H7 (cell line): ENCODE measurements at regions not wholly inside any gene's neighbourhood (a gene's known extent, or its start where the extent isn't known, plus 50 kb on each side); places are given as distances from the start of the nearest gene placed in this dataset.
"Not testable (repeated sequence)": the region's sequence is repeated elsewhere in the genome, so short reads cannot be mapped to it uniquely, and the experiment has no call there.

Experiments used
- DNase-seq: peaks from one replicate; pipeline ENCODE4 v3.0.0; 2012
- H3K27me3 ChIP-seq: 2 replicates; pipeline ENCODE4 v1.6.0; 2011; ENCODE audit warnings: mild to moderate bottlenecking, low read length; ENCODE audit not compliant: control insufficient read depth, insufficient read depth
- H3K36me3 ChIP-seq: replicated peaks from 2 replicates; pipeline ENCODE4 v1.5.1; 2011; ENCODE audit warnings: low read length; ENCODE audit not compliant: control insufficient read depth, insufficient read depth
- H3K4me3 ChIP-seq: 2 replicates; pipeline ENCODE4 v1.5.1; 2011; ENCODE audit warnings: low read depth, mild to moderate bottlenecking, control low read depth, low read length, moderate library complexity; ENCODE audit not compliant: insufficient read depth

DNA sequence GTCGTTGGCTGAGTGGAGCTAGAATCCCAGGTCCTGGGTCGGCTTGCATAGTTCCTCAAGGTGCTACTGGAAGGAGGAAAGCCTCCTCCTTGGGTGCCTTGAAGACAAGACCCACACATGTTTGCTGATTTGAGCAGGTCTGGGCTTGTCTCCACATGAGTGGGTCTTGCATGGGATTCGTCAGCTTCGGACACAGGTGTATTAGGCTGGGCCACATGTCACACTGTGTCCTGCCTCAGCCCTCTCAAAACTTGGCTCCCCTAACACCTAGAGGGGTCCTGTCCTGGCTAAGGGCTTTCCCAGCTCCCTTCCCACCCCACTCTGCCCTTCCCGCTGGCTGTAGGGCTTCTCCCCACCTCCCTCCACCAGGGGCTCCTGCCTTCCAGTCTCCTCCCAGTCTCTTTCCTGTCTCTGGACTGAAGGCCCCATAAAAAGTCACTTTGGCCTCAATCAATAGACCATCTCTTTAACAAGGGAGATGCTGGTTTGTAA is 73.0 kb upstream of the ADPGK start:
- no peak for DNase-seq

DNA sequence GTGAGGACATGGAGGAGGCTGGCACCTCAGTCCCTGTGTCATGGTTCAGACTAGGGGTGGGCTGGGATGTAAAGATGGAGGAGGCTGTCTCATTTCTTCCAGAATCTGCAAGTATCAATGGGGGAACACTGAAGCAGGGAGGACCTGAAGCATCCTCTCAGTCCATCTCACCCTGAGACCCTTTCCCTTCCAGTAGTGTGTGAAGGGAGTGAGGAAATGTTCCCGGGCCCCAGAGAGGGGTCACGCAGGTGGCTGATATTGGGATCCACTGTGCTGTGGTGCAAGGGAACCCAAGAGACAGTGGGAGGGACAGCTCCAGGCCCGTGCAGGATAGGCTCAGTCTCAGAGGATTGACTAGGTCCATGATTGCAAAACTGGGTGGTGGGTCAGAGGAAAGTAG is 72.2 kb upstream of the ADPGK start:
- no peaks in the 10 kb centered on the region for H3K36me3 ChIP-seq
- no peaks in the 10 kb centered on the region for H3K27me3 ChIP-seq
- no peak overlapping the region for H3K4me3 ChIP-seq
- DNase-seq, result no peak

More for the DNA sequence above, 73.0 kb upstream of the ADPGK start:
- Histone ChIP-seq H3K36me3 (no peaks in the 10 kb centered on the region), H3K27me3 (no peaks in the 10 kb centered on the region), H3K4me3 (no peak overlapping the region)

DNA sequence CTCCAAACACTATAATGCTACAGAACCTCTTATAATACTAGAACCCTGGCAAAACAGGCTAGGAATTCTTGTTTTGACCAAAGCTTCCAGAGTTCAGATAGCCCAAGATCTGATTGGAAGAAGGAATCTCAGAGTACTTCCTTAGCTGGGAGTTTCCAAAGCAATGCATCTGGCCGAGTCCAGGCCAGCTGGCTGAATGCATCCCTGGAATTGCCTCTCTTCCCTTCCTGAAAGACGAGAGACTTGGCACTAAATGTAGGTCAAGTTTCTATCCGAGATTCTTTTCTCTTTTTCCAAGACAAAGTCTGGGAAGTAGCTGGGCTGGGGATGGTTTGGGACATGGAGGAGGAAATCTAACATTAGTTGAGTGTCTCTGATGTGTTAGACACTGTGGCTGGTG is 68.7 kb upstream of the ADPGK start:
- Histone ChIP-seq H3K27me3 (no peaks in the 10 kb centered on the region), H3K4me3 (no peak overlapping the region), H3K36me3 (no peaks in the 10 kb centered on the region)
- no peak for DNase-seq

DNA sequence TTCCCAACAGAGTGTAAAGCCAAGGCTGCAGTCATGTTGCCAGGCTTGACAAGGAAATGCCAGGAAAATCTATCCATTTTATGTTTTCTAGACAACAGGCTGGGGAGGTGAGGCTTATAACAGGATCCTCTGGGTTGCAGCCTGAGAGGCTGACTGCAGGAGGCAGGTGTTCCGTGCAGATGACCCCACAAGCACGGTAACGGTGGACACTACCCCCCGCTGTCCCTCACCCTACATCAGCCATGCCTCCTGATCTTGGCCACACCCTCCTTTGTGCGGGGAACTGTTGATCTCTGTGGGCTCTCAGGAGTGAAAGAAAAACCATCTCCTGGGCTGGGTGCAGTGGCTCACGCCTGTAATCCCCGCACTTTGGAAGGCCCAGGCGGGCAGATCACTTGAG is 68.0 kb upstream of the ADPGK start:
- no peaks in the 10 kb centered on the region for H3K27me3 ChIP-seq
- H3K4me3 ChIP-seq, result no peak overlapping the region
- DNase-seq, result no peak
- H3K36me3 ChIP-seq, result no peaks in the 10 kb centered on the region

DNA sequence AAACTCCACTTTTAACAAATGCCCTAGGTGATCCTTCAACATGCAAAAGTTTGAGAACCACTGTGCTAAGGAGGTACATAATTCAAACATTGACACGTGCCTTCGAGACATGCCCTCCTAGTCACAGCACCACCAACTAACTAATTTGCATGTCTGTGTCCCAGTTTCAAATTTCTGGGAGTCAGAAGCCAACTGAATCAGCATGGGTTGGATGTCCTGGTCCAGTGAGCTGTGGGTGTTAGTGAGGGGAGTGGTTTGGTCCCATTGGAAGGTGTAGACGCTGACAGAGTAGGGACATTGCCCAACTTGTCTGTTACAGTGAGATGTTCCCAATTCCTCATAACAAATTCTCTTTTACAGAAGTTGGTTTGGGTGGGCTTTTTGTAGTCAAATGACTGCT is 67.3 kb upstream of the ADPGK start:
- Histone ChIP-seq H3K36me3 (no peaks in the 10 kb centered on the region), H3K4me3 (no peak overlapping the region), H3K27me3 (no peaks in the 10 kb centered on the region)
- DNase-seq, result no peak

DNA sequence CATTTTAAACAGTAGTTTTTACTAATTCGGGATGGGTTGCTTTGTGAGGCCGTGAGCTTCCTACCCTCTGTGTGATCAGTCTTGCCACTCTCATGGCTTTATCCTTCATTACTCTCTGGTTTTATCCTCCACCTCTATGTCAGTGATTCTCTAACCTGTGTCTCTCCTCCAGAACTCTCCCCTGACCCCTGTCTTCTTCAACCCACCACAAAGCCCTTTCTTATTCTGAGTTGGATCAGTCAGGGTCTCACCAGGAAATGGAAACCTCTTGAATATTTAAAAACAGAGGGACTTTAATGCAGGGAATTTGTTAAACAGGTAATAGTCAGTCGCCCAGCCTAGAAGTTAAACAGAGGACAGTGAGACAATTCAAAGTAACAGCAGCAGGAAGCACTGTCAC is 64.2 kb upstream of the ADPGK start:
- Histone ChIP-seq H3K36me3 (no peaks in the 10 kb centered on the region), H3K27me3 (no peaks in the 10 kb centered on the region), H3K4me3 (no peak overlapping the region)
- DNase-seq, result no peak

DNA sequence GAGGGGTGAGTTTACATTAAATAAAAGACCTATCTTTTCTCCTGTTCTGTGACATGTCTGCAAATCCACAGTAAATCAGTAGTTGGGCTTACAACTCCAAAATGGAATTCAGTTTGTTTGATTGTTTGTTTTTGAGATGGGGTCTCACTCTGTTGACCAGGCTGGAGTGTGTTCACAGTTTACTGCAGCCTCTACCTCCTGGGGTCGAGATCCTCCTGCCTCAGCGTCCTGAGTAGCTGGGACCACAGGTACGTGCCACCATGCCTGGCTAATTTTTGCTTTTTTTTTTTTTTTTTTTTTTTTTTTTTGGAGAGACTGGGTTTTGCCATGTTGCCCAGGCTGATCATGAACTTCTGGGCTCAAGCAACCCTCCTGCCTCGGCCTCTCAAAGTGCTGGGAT is 63.5 kb upstream of the ADPGK start:
- Histone ChIP-seq H3K36me3 (no peaks in the 10 kb centered on the region), H3K27me3 (no peaks in the 10 kb centered on the region), H3K4me3 (no peak overlapping the region)
- no peak for DNase-seq

DNA sequence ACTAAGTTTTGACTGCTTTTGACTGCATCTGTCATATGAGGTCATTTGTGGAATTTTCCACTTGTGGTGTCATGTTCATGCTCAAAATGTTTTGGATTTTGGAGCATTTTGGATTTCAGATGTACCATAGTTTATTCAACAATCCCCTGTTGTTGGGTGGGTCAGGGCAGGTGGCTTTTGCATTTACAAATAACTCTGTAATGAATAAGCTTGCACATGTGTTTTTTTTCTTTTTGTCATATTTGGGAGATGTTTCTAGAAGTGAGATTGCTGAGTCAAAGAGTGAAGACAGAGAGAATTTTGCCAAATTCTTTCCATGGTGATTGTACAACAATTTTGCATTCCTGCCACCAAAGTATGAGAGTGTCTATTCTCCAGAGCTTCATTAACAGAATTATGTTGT is 62.4 kb upstream of the ADPGK start:
- DNase-seq, result no peak
- H3K27me3 ChIP-seq, result no peaks in the 10 kb centered on the region
- no peaks in the 10 kb centered on the region for H3K36me3 ChIP-seq
- H3K4me3 ChIP-seq, result no peak overlapping the region

DNA sequence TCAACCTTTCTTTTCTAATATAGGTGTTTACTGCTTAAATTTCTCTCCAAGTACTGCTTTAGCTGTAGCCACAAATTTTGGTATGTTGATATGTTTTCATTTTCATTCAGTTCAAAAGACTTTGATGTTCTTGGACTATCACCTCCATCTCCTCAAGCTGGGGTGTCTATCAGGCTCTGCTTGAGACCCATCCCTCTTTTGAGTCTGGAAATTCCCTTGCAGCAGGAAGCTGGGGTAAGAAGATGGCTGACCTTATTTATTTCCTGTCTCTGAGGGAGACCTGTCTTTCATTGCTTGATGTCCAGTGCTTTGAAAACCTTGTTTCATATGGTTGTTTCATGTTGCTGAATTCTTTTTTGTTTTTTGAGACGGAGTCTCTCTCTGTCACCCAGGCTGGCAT is 60.5 kb upstream of the ADPGK start:
- H3K27me3 ChIP-seq, result no peaks in the 10 kb centered on the region
- DNase-seq, result no peak
- no peaks in the 10 kb centered on the region for H3K36me3 ChIP-seq
- H3K4me3 ChIP-seq, result no peak overlapping the region

DNA sequence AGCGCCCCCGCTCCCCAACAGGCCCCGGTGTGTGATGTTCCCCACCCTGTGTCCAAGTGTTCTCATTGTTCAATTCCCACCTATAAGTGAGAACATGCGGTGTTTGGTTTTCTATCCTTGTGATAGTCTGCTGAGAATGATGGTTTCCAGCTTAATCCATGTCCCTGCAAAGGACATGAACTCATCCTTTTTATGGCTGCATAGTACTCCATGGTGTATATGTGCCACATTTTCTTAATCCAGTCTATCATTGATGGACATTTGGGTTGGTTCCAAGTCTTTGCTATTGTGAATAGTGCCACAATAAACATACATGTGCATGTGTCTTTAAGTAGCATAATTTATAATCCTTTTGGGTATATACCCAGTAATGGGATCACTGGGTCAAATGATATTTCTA is 59.8 kb upstream of the ADPGK start:
- not testable (repeated sequence) for H3K36me3 ChIP-seq, H3K27me3 ChIP-seq, H3K4me3 ChIP-seq, DNase-seq

DNA sequence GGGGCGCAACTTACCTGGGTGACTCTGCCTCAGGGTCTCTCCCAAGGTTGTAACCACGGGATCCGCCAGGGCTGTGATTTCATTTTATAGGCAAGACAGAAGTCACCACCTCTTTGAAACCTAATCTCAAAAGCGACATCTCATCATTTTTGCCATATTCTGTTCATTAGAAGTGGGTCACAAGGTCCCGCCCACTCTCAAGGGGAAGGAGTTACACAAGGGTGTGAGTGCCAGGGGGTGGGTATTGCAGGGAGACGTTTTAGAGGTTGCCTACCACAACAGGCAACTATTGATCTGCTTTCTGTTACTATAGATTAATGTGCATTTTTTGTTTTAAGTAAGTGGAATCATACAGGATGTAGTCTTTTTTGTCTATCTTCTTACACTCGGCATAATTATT is 56.6 kb upstream of the ADPGK start:
- DNase-seq, result no peak
- H3K36me3 ChIP-seq, result no peaks in the 10 kb centered on the region
- no peak overlapping the region for H3K4me3 ChIP-seq
- H3K27me3 ChIP-seq, result no peaks in the 10 kb centered on the region

DNA sequence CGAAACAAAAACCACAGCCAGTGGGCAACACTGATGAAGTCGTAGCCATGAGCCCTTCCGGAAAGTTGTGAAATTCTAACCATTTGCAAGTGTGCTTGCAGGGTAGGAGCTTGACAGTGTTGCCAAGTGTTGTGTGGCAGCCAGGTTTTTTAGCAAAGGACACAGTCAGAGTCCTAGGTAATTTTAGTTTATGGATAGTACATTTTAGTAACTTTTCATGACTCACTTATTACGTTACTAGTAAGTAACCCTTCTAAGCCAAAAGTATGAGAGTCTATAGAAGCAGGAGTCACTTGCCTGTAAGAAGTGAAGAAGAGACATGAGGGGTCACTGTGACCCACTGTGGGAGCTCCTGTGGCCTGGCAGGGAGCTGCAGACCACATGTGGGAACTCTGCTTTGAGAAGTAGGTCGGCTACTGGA is 54.8 kb upstream of the ADPGK start:
- Histone ChIP-seq H3K27me3 (no peaks in the 10 kb centered on the region), H3K4me3 (no peak overlapping the region), H3K36me3 (no peaks in the 10 kb centered on the region)
- no peak for DNase-seq

DNA sequence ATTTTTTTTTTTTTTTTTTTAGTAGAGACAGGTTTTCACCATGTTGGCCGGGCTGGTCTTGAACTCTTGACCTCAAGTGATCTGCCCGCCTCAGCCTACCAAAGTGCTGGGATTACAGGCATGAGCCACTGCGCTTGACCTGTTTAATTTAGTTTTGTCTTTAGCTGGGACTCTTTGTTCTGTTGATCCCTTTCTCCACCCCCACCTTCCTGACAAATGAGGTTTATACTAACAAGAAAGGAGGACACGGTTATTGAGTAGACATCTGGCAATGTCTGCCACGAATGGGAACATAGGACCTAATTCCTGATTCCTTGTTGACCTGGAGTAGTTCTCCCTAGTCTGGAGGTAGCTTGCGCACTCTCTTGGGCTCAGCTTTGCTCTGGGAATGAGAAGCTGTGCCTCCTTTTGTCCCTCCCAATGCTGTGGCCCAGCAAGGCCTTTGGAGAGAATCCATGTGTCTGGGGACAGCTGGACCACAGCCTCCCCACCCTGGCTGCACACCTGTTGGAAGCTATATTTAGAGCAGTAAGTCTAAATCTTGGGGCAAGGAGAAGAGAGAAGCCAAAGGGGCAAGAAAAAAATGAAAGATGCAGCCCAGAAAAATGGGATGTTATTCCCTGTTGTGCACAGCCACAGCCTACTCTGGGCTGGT is 53.2 kb upstream of the ADPGK start:
- DNase-seq, result no peak
- no peaks in the 10 kb centered on the region for H3K36me3 ChIP-seq
- no peaks in the 10 kb centered on the region for H3K27me3 ChIP-seq
- no peak overlapping the region for H3K4me3 ChIP-seq

DNA sequence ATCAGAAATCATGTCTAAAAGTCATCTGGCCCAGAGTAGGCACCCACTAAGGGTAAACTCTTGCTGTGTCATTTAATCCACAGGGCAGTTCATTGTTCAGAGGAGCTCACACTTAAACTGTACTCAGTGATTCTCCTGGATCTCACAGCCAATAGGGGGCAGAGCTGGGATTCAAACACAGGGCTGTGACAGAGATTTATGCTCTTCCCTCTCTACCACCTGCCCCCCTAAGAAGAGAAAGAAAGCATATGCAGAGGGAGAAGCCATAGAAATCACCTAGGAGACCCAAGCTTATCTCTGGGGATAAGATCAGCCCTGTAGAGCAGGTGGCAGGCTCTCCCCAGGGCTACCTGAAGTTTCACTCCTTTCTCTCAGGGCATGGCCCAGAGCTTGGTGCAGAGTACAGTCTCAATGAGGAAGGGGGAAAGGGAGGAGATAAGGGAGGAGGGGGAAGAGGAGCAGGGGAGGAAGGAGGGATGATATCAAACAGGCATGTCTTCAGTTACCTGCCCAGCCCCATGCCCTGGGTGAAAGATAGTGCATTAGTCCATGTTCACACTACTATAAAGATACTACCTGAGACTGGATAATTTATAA is 51.8 kb upstream of the ADPGK start:
- DNase-seq, result peak; percentile 69
- Histone ChIP-seq H3K27me3 (no peaks in the 10 kb centered on the region), H3K4me3 (no peak overlapping the region), H3K36me3 (no peaks in the 10 kb centered on the region)

DNA sequence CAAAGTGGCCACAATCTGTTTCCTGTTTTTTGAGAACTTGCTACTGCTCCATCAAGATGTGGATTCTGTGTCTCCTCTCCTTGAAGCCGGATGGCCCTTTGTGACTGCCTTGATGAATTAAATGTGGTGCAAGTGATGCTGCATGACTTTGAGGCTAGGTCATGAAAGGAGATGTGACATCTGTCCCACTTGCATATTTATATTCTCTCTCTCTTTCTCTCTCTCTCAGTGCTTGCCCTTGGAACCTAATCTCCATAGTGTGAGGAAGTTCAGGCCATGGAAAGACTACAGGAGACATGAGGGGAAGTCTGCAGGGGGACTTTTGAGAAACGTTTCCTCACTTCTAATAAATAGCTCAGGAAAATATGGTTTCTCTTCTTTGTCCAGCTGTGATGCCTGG is 50.0 kb upstream of the ADPGK start:
- no peaks in the 10 kb centered on the region for H3K27me3 ChIP-seq
- no peak overlapping the region for H3K4me3 ChIP-seq
- no peak for DNase-seq
- H3K36me3 ChIP-seq, result no peaks in the 10 kb centered on the region
